Caco-2 (cell line): ENCODE measurements at regions not wholly inside any gene's neighbourhood (a gene's known extent, or its start where the extent isn't known, plus 50 kb on each side); places are given as distances from the start of the nearest gene placed in this dataset.

Experiments
- BruUV-seq: library from RNA; stranded (reverse); fragments of 400-500 nt; replicated peaks from 2 replicates; lab custom pipeline; 2021; lab: Mats Ljungman, UMichigan
- CTCF ChIA-PET: fragments of 300-600 bp; sonication (Branson Sonifier 250); formaldehyde crosslinking; loops from one replicate; lab custom pipeline; 2022; ENCODE audit warnings: antibody characterized with exemption; lab: Charles Lee
- POLR2A ChIA-PET: fragments of 300-600 bp; sonication (Branson Sonifier 250); formaldehyde crosslinking; loops from one replicate; lab custom pipeline; 2022; ENCODE audit warnings: antibody characterized with exemption; lab: Charles Lee
- DNase-seq, 2 experiments: peaks; one replicate each; pipeline versions ENCODE4 v3.0.0 to v3.0.0-alpha.2; 2020 to 2022
- H3K27me3 ChIP-seq: replicated peaks from 2 replicates; pipeline ENCODE4 v1.6.0; 2011; ENCODE audit warnings: low read length; ENCODE audit not compliant: control insufficient read depth, insufficient read depth
- H3K36me3 ChIP-seq: 2 replicates; pipeline ENCODE4 v1.5.1; 2011; ENCODE audit warnings: low read length; ENCODE audit not compliant: control insufficient read depth, insufficient read depth
- H3K4me1 ChIP-seq: fragments of 250-450 bp; sonication (Bioruptor Pico); 2 replicates; pipeline ENCODE4 v1.5.1; 2020; ENCODE audit warnings: mild to moderate bottlenecking
- H3K4me3 ChIP-seq: 2 replicates; pipeline ENCODE4 v1.5.1; 2011; ENCODE audit warnings: low read depth, mild to moderate bottlenecking, control low read depth, low read length
- H3K9me3 ChIP-seq: fragments of 250-450 bp; sonication (Bioruptor Pico); 2 replicates; pipeline ENCODE4 v1.5.1; 2020; ENCODE audit warnings: mild to moderate bottlenecking, moderate library complexity
- H3K27ac Mint-ChIP-seq: one replicate; pipeline ENCODE4 v1.8.0; 2022; ENCODE audit warnings: mixed read lengths; ENCODE audit not compliant: unreplicated experiment
- H3K27me3 Mint-ChIP-seq: one replicate; pipeline ENCODE4 v1.8.0; 2022; ENCODE audit warnings: mixed read lengths; ENCODE audit not compliant: insufficient read depth, unreplicated experiment
- H3K36me3 Mint-ChIP-seq: one replicate; pipeline ENCODE4 v1.8.0; 2022; ENCODE audit warnings: mild to moderate bottlenecking, mixed read lengths; ENCODE audit not compliant: insufficient read depth, unreplicated experiment
- H3K4me1 Mint-ChIP-seq: one replicate; pipeline ENCODE4 v1.8.0; 2022; ENCODE audit warnings: low read depth, mixed read lengths; ENCODE audit not compliant: unreplicated experiment
- H3K4me3 Mint-ChIP-seq: one replicate; pipeline ENCODE4 v1.8.0; 2022; ENCODE audit warnings: mild to moderate bottlenecking, moderate library complexity, mixed read lengths; ENCODE audit not compliant: unreplicated experiment
- H3K9me3 Mint-ChIP-seq: one replicate; pipeline ENCODE4 v1.8.0; 2022; ENCODE audit warnings: mixed read lengths; ENCODE audit not compliant: unreplicated experiment
- CTCF ChIP-seq, 2 experiments: fragments of 200-600 bp in 1 of 2; IDR thresholded peaks; 1 replicate in 1 of 2; 2 replicates in 1 of 2; pipeline versions ENCODE4 v1.5.1 to v1.8.0; 2011 to 2022; ENCODE audit warnings: antibody characterized with exemption in 1 of 2, control low read depth in 1 of 2, inconsistent platforms in 1 of 2, low read depth in 1 of 2, low read length in 1 of 2, mild to moderate bottlenecking in 1 of 2, moderate library complexity in 1 of 2; ENCODE audit not compliant: insufficient read depth in 1 of 2, severe bottlenecking in 1 of 2, unreplicated experiment in 1 of 2
- intact Hi-C: fragments of 100-400 bp; cut with micrococcal nuclease; formaldehyde crosslinking; loops from one replicate; pipeline ENCODE4 v1.10.0; 2022; ENCODE audit not compliant: unreplicated experiment

GRCh38 chr14:53855127-53855526 is 101.5 kb downstream of the BMP4 start:
- H3K27ac Mint-ChIP-seq, result peak overlapping the region; percentile 5
- intact Hi-C loops, result no loop called here
- BruUV-seq, result no TSS peak
- ChIA-PET POLR2A (no interaction called here), CTCF (interaction anchor here (1.1 kb wide), 1 partner anchor 40 kb away, joined by 3 read pairs; no protein-coding TSS in a partner anchor)
- H3K27me3 ChIP-seq, result no peaks in the 10 kb centered on the region
- H3K4me3 Mint-ChIP-seq, result no peak overlapping the region
- H3K27me3 Mint-ChIP-seq, result no peaks in the 10 kb centered on the region
- H3K9me3 Mint-ChIP-seq, result peaks cover 9% of the 10 kb centered on the region
- peaks cover 35% of the 10 kb centered on the region for H3K4me1 Mint-ChIP-seq
- H3K9me3 ChIP-seq, result 0 out of 2 replicates have a peak, but pooled peaks cover 3% of the 10 kb centered on the region
- no peak for TF ChIP-seq CTCF (IDR thresholded peaks at IDR 0.05; ENCODE audit: insufficient read depth in 1 of 2, low read depth in 1 of 2, low read length in 1 of 2, severe bottlenecking in 1 of 2, unreplicated experiment in 1 of 2)
- H3K4me1 ChIP-seq, result peaks cover 56% of the 10 kb centered on the region
- peaks cover 6% of the 10 kb centered on the region for H3K36me3 Mint-ChIP-seq
- no peak for DNase-seq
- no peaks in the 10 kb centered on the region for H3K36me3 ChIP-seq
- H3K4me3 ChIP-seq, result no peak overlapping the region

GRCh38 chr14:53851394-53852090 is 105.1 kb downstream of the BMP4 start:
- peaks cover 9% of the 10 kb centered on the region for H3K9me3 Mint-ChIP-seq
- peak overlapping the region; percentile 86 for H3K27ac Mint-ChIP-seq
- no peak for DNase-seq
- ChIA-PET POLR2A (interaction anchor here (0.6 kb wide), 1 partner anchor 31 kb away, joined by 4 read pairs; no protein-coding TSS in a partner anchor), CTCF (no interaction called here)
- Histone ChIP-seq H3K4me3 (no peak overlapping the region), H3K27me3 (no peaks in the 10 kb centered on the region), H3K4me1 (peaks cover 63% of the 10 kb centered on the region), H3K9me3 (0 out of 2 replicates have a peak, but pooled peaks cover 3% of the 10 kb centered on the region), H3K36me3 (no peaks in the 10 kb centered on the region)
- H3K4me1 Mint-ChIP-seq, result peaks cover 36% of the 10 kb centered on the region
- intact Hi-C loops, result loop anchor here (2.0 kb wide), 4 partner anchors 29 to 147 kb away; no protein-coding TSS in a partner anchor
- peak overlapping the region; percentile 75 for H3K4me3 Mint-ChIP-seq
- TF ChIP-seq CTCF (IDR thresholded peaks at IDR 0.05; ENCODE audit: insufficient read depth in 1 of 2, low read depth in 1 of 2, low read length in 1 of 2, severe bottlenecking in 1 of 2, unreplicated experiment in 1 of 2), result no peak
- no peaks in the 10 kb centered on the region for H3K27me3 Mint-ChIP-seq
- H3K36me3 Mint-ChIP-seq, result peaks cover 12% of the 10 kb centered on the region
- TSS peak; percentile 91 for BruUV-seq

DNA sequence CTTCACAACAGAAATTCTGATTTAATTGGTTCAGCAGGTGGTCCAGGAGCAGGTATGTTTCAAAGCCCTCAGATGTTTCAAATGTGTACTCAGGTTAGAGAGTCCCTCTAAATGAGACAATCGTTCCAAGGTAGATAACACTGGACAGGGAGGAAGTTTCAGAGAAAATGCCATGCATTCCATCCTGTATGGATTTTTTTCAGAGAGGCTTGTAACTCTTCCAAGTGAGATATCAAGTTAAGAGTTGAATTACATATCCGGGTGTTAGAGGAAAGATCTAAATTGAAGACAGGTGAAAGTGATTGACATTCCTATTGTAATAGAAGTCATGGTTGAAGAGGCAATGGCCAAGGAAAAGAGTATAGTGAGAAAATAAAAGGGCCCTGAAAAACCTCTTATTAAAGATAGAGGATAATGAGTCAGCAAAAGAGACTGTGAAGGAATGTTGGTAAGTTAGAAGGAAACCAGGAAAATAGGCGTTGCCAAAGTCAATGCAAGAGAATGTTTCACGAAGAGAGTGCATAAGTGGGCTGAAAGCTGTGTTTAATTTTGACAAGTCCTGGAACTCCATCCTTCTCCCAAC is 105.8 kb downstream of the BMP4 start:
- Mint-ChIP-seq H3K36me3 (peaks cover 12% of the 10 kb centered on the region), H3K27ac (peak overlapping the region; percentile 86), H3K27me3 (no peaks in the 10 kb centered on the region), H3K9me3 (peaks cover 9% of the 10 kb centered on the region), H3K4me3 (peak overlapping the region; percentile 75), H3K4me1 (peaks cover 38% of the 10 kb centered on the region)
- Histone ChIP-seq H3K27me3 (no peaks in the 10 kb centered on the region), H3K9me3 (0 out of 2 replicates have a peak, but pooled peaks cover 3% of the 10 kb centered on the region), H3K4me3 (peak overlapping the region; percentile 10), H3K4me1 (peaks cover 68% of the 10 kb centered on the region), H3K36me3 (no peaks in the 10 kb centered on the region)
- intact Hi-C loops, result loop anchor here (2.0 kb wide), 4 partner anchors 30 to 148 kb away; no protein-coding TSS in a partner anchor
- CTCF ChIA-PET, result no interaction called here
- no TSS peak for BruUV-seq
- POLR2A ChIA-PET, result interaction anchor here (0.6 kb wide), 1 partner anchor 32 kb away, joined by 4 read pairs; no protein-coding TSS in a partner anchor
- TF ChIP-seq CTCF (IDR thresholded peaks at IDR 0.05; ENCODE audit: insufficient read depth in 1 of 2, low read depth in 1 of 2, low read length in 1 of 2, severe bottlenecking in 1 of 2, unreplicated experiment in 1 of 2), result no peak
- peak; percentile 50 to 57 for DNase-seq
